Peyer's patch (tissue), 4 donors: ENCODE measurements at regions not wholly inside any gene's neighbourhood (a gene's known extent, or its start where the extent isn't known, plus 50 kb on each side); places are given as distances from the start of the nearest gene placed in this dataset.

ENCODE experiments used
- DNase-seq, 3 donors: peaks; one replicate each; pipeline ENCODE4 v3.0.0-alpha.2; 2017 to 2019
- H3K27ac ChIP-seq, 4 donors: fragments of 200-600 bp; sonication (generic); one replicate each; pipeline ENCODE4 v1.5.1; 2016 to 2019
- H3K27me3 ChIP-seq, 2 donors: fragments of 200-600 bp; sonication (generic); one replicate each; pipeline ENCODE4 v1.5.1; 2019
- H3K36me3 ChIP-seq, 3 donors: fragments of 200-600 bp; sonication (generic); one replicate each; pipeline ENCODE4 v1.5.1; 2016 to 2019
- H3K4me1 ChIP-seq, 4 donors: fragments of 200-600 bp; sonication (generic); one replicate each; pipeline ENCODE4 v1.5.1; 2016 to 2019
- H3K4me3 ChIP-seq, 4 donors: fragments of 200-600 bp; sonication (generic); 1 replicate in 3 of 4; 2 replicates in 1 of 4; pipeline ENCODE4 v1.5.1; 2016 to 2019; ENCODE audit warnings: mild to moderate bottlenecking in 1 of 4
- H3K9me3 ChIP-seq, 4 donors: fragments of 200-600 bp; sonication (generic); one replicate each; pipeline ENCODE4 v1.5.1; 2016 to 2019; ENCODE audit warnings: mild to moderate bottlenecking in 1 of 4
- POLR2A ChIP-seq, 2 donors: fragments of 450-650 bp; IDR thresholded peaks; one replicate each; pipeline ENCODE4 v1.5.1; 2017; ENCODE audit warnings: antibody characterized with exemption in 2 of 2, mild to moderate bottlenecking in 2 of 2, moderate library complexity in 2 of 2
- TF ChIP-seq, protein P1 (sequence below), 6 experiments: fragments of 450-650 bp in 4 of 6; fragments of 200-600 bp in 2 of 6; sonication (generic) in 1 of 6; IDR thresholded peaks; one replicate each; pipeline ENCODE4 v1.5.1; 2017 to 2019; ENCODE audit warnings: antibody characterized with exemption in 6 of 6, mild to moderate bottlenecking in 3 of 6, moderate library complexity in 1 of 6

DNA sequence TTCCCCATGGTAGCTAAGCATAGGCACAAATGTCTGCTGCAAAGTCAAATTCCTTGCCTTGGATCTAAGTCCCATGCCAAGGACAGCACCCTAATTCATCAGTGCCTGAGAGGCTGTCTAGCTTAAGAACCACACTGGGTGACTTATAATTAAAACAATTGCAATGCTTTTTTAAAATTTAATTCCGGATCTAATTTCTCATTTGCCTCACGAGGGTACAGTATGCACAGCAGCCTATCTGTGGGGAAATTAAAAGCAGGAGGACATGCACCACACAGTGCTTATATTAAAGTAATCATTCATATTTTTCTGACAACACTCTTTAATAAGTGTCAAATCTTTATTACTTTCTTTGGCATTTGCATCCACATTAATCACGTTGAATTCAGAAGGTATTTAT is 378.8 kb downstream of the GPAM start:
- no peaks in the 10 kb centered on the region for H3K4me1 ChIP-seq
- TF ChIP-seq, protein P1, sequence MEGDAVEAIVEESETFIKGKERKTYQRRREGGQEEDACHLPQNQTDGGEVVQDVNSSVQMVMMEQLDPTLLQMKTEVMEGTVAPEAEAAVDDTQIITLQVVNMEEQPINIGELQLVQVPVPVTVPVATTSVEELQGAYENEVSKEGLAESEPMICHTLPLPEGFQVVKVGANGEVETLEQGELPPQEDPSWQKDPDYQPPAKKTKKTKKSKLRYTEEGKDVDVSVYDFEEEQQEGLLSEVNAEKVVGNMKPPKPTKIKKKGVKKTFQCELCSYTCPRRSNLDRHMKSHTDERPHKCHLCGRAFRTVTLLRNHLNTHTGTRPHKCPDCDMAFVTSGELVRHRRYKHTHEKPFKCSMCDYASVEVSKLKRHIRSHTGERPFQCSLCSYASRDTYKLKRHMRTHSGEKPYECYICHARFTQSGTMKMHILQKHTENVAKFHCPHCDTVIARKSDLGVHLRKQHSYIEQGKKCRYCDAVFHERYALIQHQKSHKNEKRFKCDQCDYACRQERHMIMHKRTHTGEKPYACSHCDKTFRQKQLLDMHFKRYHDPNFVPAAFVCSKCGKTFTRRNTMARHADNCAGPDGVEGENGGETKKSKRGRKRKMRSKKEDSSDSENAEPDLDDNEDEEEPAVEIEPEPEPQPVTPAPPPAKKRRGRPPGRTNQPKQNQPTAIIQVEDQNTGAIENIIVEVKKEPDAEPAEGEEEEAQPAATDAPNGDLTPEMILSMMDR (IDR thresholded peaks at IDR 0.05): no peak
- TF ChIP-seq POLR2A (IDR thresholded peaks at IDR 0.05): no peak
- H3K27me3 ChIP-seq: no peaks in the 10 kb centered on the region
- no peak overlapping the region for H3K27ac ChIP-seq
- no peaks in the 10 kb centered on the region for H3K36me3 ChIP-seq
- H3K4me3 ChIP-seq: no peak overlapping the region
- no peak for DNase-seq
- H3K9me3 ChIP-seq: no peaks in the 10 kb centered on the region

DNA sequence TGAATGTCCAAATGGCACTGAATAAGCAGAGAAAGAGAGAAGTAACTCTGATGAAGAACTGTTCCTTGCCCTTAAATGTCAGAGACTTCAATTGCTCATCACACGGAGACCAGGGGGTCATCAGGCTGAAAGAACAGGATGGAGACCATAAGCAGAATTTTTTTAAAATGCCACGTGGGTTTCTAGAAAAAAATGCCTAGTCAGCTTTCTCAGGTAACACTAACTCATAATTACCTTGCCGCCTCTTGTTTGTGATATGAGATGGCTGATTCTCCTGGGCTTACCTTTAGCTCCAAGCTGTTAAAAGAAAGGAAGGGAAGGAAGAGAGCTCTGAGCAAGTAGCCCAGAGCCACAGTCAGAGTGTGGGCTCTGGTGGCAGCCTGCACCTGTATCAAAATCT is 372.0 kb downstream of the GPAM start:
- Histone ChIP-seq H3K9me3 (no peaks in the 10 kb centered on the region), H3K27me3 (no peaks in the 10 kb centered on the region), H3K27ac (no peak overlapping the region), H3K4me1 (no peaks in the 10 kb centered on the region), H3K36me3 (no peaks in the 10 kb centered on the region), H3K4me3 (no peak overlapping the region)
- no peak for DNase-seq
- no peak for TF ChIP-seq POLR2A (IDR thresholded peaks at IDR 0.05)
- TF ChIP-seq, protein P1 (IDR thresholded peaks at IDR 0.05): no peak

DNA sequence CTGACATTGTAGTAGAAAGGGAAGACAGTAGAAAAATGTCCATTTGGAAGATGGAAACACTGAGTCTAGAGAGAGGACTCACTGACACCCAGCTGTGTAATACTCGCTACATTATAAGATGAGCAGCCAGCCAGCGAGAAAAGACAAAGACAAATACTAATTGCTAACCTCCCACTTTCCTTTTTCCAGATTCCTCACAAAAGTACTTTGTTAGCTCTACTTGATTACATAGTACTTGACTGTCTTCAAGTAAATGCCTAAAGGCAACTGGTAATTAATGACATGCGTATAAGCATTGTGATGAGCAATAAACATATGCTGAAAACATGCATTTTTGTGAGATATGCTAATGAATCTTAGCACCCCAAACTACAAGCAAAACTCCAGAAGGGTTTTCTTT is 363.1 kb downstream of the GPAM start:
- Histone ChIP-seq H3K27ac (no peak overlapping the region), H3K36me3 (no peaks in the 10 kb centered on the region), H3K4me3 (no peak overlapping the region), H3K9me3 (no peaks in the 10 kb centered on the region), H3K27me3 (no peaks in the 10 kb centered on the region), H3K4me1 (no peaks in the 10 kb centered on the region)
- no peak for TF ChIP-seq POLR2A (IDR thresholded peaks at IDR 0.05)
- TF ChIP-seq, protein P1 (IDR thresholded peaks at IDR 0.05): no peak
- DNase-seq: no peak

DNA sequence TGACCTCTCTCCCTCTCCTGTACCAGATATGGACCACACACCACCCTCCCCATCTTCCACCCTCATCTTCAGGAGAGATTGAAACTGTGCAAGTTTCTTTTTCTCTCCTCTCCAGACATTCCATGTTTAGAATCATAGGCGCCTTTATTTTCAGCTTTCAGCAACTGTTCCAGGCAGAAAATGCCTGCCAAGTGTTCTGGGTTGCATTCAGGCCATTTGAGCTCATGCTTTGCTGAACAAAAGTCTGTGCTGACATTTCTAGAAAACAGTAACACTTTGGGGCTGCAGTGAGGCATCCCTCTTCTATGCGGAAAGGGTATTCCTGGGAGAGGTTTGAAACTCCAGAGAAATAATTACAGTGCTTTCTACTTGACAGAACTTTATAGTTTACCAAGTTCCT is 361.7 kb downstream of the GPAM start:
- H3K27ac ChIP-seq: no peak overlapping the region
- no peak for DNase-seq
- TF ChIP-seq, protein P1 (IDR thresholded peaks at IDR 0.05): no peak
- TF ChIP-seq POLR2A (IDR thresholded peaks at IDR 0.05): no peak
- H3K9me3 ChIP-seq: no peaks in the 10 kb centered on the region
- H3K27me3 ChIP-seq: no peaks in the 10 kb centered on the region
- no peaks in the 10 kb centered on the region for H3K36me3 ChIP-seq
- H3K4me1 ChIP-seq: no peaks in the 10 kb centered on the region
- no peak overlapping the region for H3K4me3 ChIP-seq

DNA sequence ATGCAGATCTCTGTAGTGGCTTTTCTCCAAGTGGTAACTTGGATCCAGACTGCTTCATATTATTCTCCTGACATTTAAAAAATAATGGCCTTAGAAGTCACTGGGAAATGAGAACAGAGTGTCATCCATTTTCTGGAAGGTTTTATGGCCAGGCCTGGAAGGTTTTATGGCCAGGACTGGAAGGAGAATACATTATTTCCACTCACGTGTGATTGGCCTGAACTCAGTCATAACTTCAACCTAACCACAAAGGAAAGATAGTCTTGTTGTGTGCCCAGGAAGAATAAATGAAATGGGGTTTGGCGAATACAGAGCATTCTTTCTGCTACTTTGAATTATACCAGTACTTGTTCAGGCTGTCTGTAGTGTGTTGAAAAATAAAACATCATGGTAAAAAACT is 360.9 kb downstream of the GPAM start:
- Histone ChIP-seq H3K4me3 (no peak overlapping the region), H3K9me3 (no peaks in the 10 kb centered on the region), H3K27me3 (no peaks in the 10 kb centered on the region), H3K27ac (no peak overlapping the region), H3K4me1 (no peaks in the 10 kb centered on the region), H3K36me3 (no peaks in the 10 kb centered on the region)
- TF ChIP-seq POLR2A (IDR thresholded peaks at IDR 0.05): no peak
- TF ChIP-seq, protein P1 (IDR thresholded peaks at IDR 0.05): no peak
- no peak for DNase-seq

DNA sequence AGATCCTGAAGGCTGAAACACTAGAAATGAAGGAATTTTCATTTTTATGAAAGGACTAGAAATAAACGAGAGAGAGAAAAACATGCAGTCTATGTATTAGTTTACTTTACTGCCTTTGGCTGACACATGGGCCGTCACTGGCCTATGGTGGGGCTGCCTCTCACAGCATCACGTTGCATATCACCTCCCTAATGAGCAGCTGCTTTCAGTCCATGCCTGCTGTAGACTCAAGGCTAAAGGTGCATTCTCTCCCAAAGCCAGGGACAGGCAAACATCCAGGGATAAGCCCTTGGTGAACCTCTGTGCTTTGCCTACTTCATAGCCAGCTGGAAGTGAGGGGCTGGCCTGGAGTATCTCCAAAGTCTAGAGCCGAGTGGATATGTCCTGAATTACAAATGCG is 359.4 kb downstream of the GPAM start:
- no peaks in the 10 kb centered on the region for H3K36me3 ChIP-seq
- no peak overlapping the region for H3K4me3 ChIP-seq
- no peaks in the 10 kb centered on the region for H3K4me1 ChIP-seq
- no peaks in the 10 kb centered on the region for H3K9me3 ChIP-seq
- no peak overlapping the region for H3K27ac ChIP-seq
- no peaks in the 10 kb centered on the region for H3K27me3 ChIP-seq
- TF ChIP-seq POLR2A (IDR thresholded peaks at IDR 0.05): no peak
- TF ChIP-seq, protein P1 (IDR thresholded peaks at IDR 0.05): no peak
- DNase-seq: no peak
